WTC11 (cell line): ENCODE measurements at regions not wholly inside any gene's neighbourhood (a gene's known extent, or its start where the extent isn't known, plus 50 kb on each side); places are given as distances from the start of the nearest gene placed in this dataset.

Source experiments
- ATAC-seq: fragments of 200-7000 bp; cut with Tn5 transposase; 2 replicates; pipeline ENCODE4 v1.10.0; 2021; ENCODE audit warnings: mild to moderate bottlenecking, moderate library complexity
- CTCF ChIA-PET: fragments of 300-600 bp; sonication (Branson Sonifier 250); formaldehyde crosslinking; loops from one replicate; lab custom pipeline; 2021; ENCODE audit warnings: antibody characterized with exemption; lab: Charles Lee
- POLR2A ChIA-PET: fragments of 350-600 bp; sonication (Branson Sonifier 250); formaldehyde crosslinking; loops from one replicate; lab custom pipeline; 2021; ENCODE audit warnings: antibody characterized with exemption; lab: Charles Lee
- DNase-seq: peaks from one replicate; pipeline ENCODE4 v3.0.0; 2021; ENCODE audit warnings: low spot score
- H3K27ac Mint-ChIP-seq: 2 replicates; pipeline ENCODE4 v1.8.0; 2021; ENCODE audit warnings: mixed read lengths
- H3K27me3 Mint-ChIP-seq: 2 replicates; pipeline ENCODE4 v1.8.0; 2021; ENCODE audit warnings: low read depth, mild to moderate bottlenecking, moderate library complexity, mixed read lengths
- H3K36me3 Mint-ChIP-seq: 2 replicates; pipeline ENCODE4 v1.8.0; 2021; ENCODE audit warnings: mixed read lengths
- H3K4me1 Mint-ChIP-seq: 2 replicates; pipeline ENCODE4 v1.8.0; 2022; ENCODE audit warnings: mixed read lengths
- H3K4me3 Mint-ChIP-seq: 2 replicates; pipeline ENCODE4 v1.8.0; 2021; ENCODE audit warnings: mild to moderate bottlenecking, moderate library complexity, mixed read lengths
- H3K9me3 Mint-ChIP-seq: 2 replicates; pipeline ENCODE4 v1.8.0; 2021; ENCODE audit warnings: mixed read lengths
- AFF4 ChIP-seq: sonication (generic); formaldehyde crosslinking; IDR thresholded peaks from 2 replicates; pipeline ENCODE4 v1.8.1; 2023; ENCODE audit warnings: mild to moderate bottlenecking, missing genetic modification reagents, borderline replicate concordance
- ELF4 ChIP-seq: sonication (generic); formaldehyde crosslinking; IDR thresholded peaks from 2 replicates; pipeline ENCODE4 v1.8.1; 2022; ENCODE audit warnings: low read depth, mild to moderate bottlenecking, moderate library complexity, missing genetic modification reagents
- JUN ChIP-seq: sonication (generic); formaldehyde crosslinking; IDR thresholded peaks from 2 replicates; pipeline ENCODE4 v1.8.0; 2023; ENCODE audit warnings: mild to moderate bottlenecking, missing genetic modification reagents
- PREB ChIP-seq: sonication (generic); formaldehyde crosslinking; IDR thresholded peaks from 2 replicates; pipeline ENCODE4 v1.8.1; 2022; ENCODE audit warnings: mild to moderate bottlenecking, missing genetic modification reagents, moderate library complexity, borderline replicate concordance
- RELA ChIP-seq: sonication (generic); formaldehyde crosslinking; IDR thresholded peaks from 2 replicates; pipeline ENCODE4 v1.8.1; 2022; ENCODE audit warnings: missing genetic modification reagents, mild to moderate bottlenecking, borderline replicate concordance
- SMAD3 ChIP-seq: sonication (generic); formaldehyde crosslinking; IDR thresholded peaks from 2 replicates; pipeline ENCODE4 v1.8.0; 2022; ENCODE audit warnings: missing genetic modification reagents, mild to moderate bottlenecking, borderline replicate concordance
- ZNF121 ChIP-seq: sonication (generic); formaldehyde crosslinking; IDR thresholded peaks from 2 replicates; pipeline ENCODE4 v1.8.0; 2023; ENCODE audit warnings: missing genetic modification reagents
- ZNF138 ChIP-seq: sonication (generic); formaldehyde crosslinking; conservative IDR thresholded peaks from 2 replicates; pipeline ENCODE4 v1.8.1; 2022; ENCODE audit warnings: mild to moderate bottlenecking, moderate library complexity, missing genetic modification reagents
- ZNF423 ChIP-seq: fragments of 250-450 bp; sonication (Bioruptor Pico); IDR thresholded peaks from 2 replicates; pipeline ENCODE4 v2.1.2; 2022; ENCODE audit warnings: mild to moderate bottlenecking, moderate library complexity
- TF ChIP-seq, protein P1 (sequence below): sonication (generic); formaldehyde crosslinking; IDR thresholded peaks from 2 replicates; pipeline ENCODE4 v1.8.0; 2023; ENCODE audit warnings: missing genetic modification reagents
- TF ChIP-seq, protein P2 (sequence below): sonication (generic); formaldehyde crosslinking; IDR thresholded peaks from 2 replicates; pipeline ENCODE4 v1.8.1; 2023; ENCODE audit warnings: mild to moderate bottlenecking, missing genetic modification reagents
- TF ChIP-seq, protein P3 (sequence below): sonication (generic); formaldehyde crosslinking; IDR thresholded peaks from 2 replicates; pipeline ENCODE4 v1.8.0; 2022; ENCODE audit warnings: mild to moderate bottlenecking, missing genetic modification reagents
- TF ChIP-seq, protein P4 (sequence below): sonication (generic); formaldehyde crosslinking; IDR thresholded peaks from 2 replicates; pipeline ENCODE4 v1.8.1; 2023; ENCODE audit warnings: mild to moderate bottlenecking, moderate library complexity, missing genetic modification reagents
- TF ChIP-seq, protein P5 (sequence below): sonication (generic); formaldehyde crosslinking; IDR thresholded peaks from 2 replicates; pipeline ENCODE4 v1.8.1; 2023; ENCODE audit warnings: mild to moderate bottlenecking, missing genetic modification reagents
- TF ChIP-seq, protein P6 (sequence below): sonication (generic); formaldehyde crosslinking; IDR thresholded peaks from 2 replicates; pipeline ENCODE4 v1.8.1; 2023; ENCODE audit warnings: mild to moderate bottlenecking, missing genetic modification reagents, moderate library complexity

DNA sequence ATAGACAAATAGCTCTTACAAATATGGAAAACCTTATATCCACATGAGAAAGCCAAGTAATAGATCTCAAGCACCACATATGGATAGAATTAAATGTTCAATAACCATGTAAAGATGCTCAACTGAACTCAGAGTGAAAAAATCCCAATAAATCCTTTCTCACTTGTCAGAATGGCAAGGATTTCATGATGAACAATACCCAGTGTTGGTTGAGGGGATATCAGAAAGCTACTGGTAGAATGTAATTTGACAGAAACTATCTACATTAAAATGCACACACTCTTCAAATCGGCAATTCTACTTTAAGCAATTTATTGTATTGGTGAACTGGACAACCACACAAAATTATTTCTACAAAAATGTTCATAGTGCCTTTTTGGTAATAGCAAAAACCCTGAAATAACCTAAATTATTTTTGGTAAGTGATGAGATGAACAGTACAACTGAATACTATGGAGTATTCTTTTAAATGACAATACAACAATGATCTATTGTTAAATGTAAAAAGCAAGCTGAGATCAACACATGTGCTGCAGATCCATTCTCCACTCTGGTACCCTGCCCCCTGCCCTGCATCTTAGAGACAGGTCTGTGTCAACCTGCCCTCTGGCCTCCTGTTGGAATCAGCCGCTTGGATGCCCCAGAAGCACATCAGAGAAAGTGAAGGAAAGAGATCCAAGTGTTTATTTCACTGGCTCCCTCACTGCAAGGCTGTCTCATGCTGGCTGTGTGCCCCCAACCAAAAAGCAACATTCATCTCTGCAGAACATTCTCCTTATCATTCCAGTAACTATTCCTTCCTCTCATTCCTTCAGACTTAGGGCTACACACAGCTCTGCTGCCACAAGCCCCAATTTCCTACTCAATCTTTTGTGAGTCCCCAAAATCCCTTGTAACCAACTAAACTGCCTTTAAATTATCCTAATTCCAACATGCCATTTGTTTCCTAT is 442.5 kb downstream of the LRATD1 start (continued):
- TF ChIP-seq RELA, result no peak
- TF ChIP-seq, protein P1, sequence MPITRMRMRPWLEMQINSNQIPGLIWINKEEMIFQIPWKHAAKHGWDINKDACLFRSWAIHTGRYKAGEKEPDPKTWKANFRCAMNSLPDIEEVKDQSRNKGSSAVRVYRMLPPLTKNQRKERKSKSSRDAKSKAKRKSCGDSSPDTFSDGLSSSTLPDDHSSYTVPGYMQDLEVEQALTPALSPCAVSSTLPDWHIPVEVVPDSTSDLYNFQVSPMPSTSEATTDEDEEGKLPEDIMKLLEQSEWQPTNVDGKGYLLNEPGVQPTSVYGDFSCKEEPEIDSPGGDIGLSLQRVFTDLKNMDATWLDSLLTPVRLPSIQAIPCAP (CRISPR knock-in tag), result no peak

- H3K4me1 Mint-ChIP-seq, result 0 out of 2 replicates have a peak, but pooled peaks cover 3% of the 10 kb centered on the region
- H3K27ac Mint-ChIP-seq, result no peak overlapping the region
- no peak overlapping the region for H3K4me3 Mint-ChIP-seq
- CTCF ChIA-PET, result no interaction called here
- H3K36me3 Mint-ChIP-seq, result no peaks in the 10 kb centered on the region
- TF ChIP-seq AFF4, result no peak
- TF ChIP-seq ELF4 (CRISPR knock-in tag), result no peak
- no peak for TF ChIP-seq ZNF138 (CRISPR knock-in tag)
- TF ChIP-seq, protein P2, sequence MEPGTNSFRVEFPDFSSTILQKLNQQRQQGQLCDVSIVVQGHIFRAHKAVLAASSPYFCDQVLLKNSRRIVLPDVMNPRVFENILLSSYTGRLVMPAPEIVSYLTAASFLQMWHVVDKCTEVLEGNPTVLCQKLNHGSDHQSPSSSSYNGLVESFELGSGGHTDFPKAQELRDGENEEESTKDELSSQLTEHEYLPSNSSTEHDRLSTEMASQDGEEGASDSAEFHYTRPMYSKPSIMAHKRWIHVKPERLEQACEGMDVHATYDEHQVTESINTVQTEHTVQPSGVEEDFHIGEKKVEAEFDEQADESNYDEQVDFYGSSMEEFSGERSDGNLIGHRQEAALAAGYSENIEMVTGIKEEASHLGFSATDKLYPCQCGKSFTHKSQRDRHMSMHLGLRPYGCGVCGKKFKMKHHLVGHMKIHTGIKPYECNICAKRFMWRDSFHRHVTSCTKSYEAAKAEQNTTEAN (CRISPR knock-in tag), result no peak
- TF ChIP-seq, protein P3, sequence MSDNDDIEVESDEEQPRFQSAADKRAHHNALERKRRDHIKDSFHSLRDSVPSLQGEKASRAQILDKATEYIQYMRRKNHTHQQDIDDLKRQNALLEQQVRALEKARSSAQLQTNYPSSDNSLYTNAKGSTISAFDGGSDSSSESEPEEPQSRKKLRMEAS (CRISPR knock-in tag), result no peak
- TF ChIP-seq, protein P4, sequence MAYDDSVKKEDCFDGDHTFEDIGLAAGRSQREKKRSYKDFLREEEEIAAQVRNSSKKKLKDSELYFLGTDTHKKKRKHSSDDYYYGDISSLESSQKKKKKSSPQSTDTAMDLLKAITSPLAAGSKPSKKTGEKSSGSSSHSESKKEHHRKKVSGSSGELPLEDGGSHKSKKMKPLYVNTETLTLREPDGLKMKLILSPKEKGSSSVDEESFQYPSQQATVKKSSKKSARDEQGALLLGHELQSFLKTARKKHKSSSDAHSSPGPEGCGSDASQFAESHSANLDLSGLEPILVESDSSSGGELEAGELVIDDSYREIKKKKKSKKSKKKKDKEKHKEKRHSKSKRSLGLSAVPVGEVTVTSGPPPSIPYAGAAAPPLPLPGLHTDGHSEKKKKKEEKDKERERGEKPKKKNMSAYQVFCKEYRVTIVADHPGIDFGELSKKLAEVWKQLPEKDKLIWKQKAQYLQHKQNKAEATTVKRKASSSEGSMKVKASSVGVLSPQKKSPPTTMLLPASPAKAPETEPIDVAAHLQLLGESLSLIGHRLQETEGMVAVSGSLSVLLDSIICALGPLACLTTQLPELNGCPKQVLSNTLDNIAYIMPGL (CRISPR knock-in tag), result no peak
- TF ChIP-seq, protein P5, sequence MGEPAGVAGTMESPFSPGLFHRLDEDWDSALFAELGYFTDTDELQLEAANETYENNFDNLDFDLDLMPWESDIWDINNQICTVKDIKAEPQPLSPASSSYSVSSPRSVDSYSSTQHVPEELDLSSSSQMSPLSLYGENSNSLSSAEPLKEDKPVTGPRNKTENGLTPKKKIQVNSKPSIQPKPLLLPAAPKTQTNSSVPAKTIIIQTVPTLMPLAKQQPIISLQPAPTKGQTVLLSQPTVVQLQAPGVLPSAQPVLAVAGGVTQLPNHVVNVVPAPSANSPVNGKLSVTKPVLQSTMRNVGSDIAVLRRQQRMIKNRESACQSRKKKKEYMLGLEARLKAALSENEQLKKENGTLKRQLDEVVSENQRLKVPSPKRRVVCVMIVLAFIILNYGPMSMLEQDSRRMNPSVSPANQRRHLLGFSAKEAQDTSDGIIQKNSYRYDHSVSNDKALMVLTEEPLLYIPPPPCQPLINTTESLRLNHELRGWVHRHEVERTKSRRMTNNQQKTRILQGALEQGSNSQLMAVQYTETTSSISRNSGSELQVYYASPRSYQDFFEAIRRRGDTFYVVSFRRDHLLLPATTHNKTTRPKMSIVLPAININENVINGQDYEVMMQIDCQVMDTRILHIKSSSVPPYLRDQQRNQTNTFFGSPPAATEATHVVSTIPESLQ (CRISPR knock-in tag), result no peak
- no peak for TF ChIP-seq ZNF423 (CRISPR knock-in tag)
- no peak for TF ChIP-seq JUN (CRISPR knock-in tag)
- TF ChIP-seq, protein P6, sequence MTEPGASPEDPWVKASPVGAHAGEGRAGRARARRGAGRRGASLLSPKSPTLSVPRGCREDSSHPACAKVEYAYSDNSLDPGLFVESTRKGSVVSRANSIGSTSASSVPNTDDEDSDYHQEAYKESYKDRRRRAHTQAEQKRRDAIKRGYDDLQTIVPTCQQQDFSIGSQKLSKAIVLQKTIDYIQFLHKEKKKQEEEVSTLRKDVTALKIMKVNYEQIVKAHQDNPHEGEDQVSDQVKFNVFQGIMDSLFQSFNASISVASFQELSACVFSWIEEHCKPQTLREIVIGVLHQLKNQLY (CRISPR knock-in tag), result no peak
- no peak for TF ChIP-seq ZNF121 (CRISPR knock-in tag)
- TF ChIP-seq PREB (CRISPR knock-in tag), result no peak
- no peak for TF ChIP-seq SMAD3
- DNase-seq, result no peak
- peaks cover 24% of the 10 kb centered on the region for H3K9me3 Mint-ChIP-seq
- no peak for ATAC-seq
- H3K27me3 Mint-ChIP-seq, result no peaks in the 10 kb centered on the region
- POLR2A ChIA-PET, result no interaction called here
Measured at GRCh38 chr2:15076668-15077067, 444.2 kb downstream of the LRATD1 start.
